NK-92 treated with Interleukin-12 subunit alpha and Interleukin-12 subunit beta, amount 100 ng/mL, for 24 hours (cell line): ENCODE measurements at regions not wholly inside any gene's neighbourhood (a gene's known extent, or its start where the extent isn't known, plus 50 kb on each side); places are given as distances from the start of the nearest gene placed in this dataset.

Experiments
- DNase-seq: peaks from one replicate; lab custom pipeline; 2025; lab: John Stamatoyannopoulos, UW

- no peak for DNase-seq
These were observed 206.8 kb upstream of the SP4 start for GRCh38 chr7:21221130-21221529.

- no peak for DNase-seq
These were observed 189.3 kb upstream of the SP4 start for GRCh38 chr7:21238400-21239116.

GRCh38 chr7:21243265-21243664 is 184.6 kb upstream of the SP4 start:
- DNase-seq: no peak

- no peak for DNase-seq
These were observed 176.6 kb upstream of the SP4 start for GRCh38 chr7:21251151-21251800.

- DNase-seq: peak; percentile 3
These were observed 173.9 kb upstream of the SP4 start for GRCh38 chr7:21253740-21254687.

- DNase-seq: no peak
These were observed 171.5 kb upstream of the SP4 start for GRCh38 chr7:21256310-21256877.

GRCh38 chr7:21260939-21261338 is 166.9 kb upstream of the SP4 start:
- no peak for DNase-seq

- peak; percentile 18 for DNase-seq
These were observed 166.0 kb upstream of the SP4 start for GRCh38 chr7:21261627-21262594.

GRCh38 chr7:21269021-21269420 is 158.9 kb upstream of the SP4 start:
- DNase-seq: no peak

- no peak for DNase-seq
These were observed 151.3 kb upstream of the SP4 start for GRCh38 chr7:21276471-21277035.

- no peak for DNase-seq
These were observed 148.9 kb upstream of the SP4 start for GRCh38 chr7:21278944-21279343.

- no peak for DNase-seq
These were observed 146.7 kb upstream of the SP4 start for GRCh38 chr7:21281193-21281592.

GRCh38 chr7:21293771-21294170 is 134.1 kb upstream of the SP4 start:
- no peak for DNase-seq

GRCh38 chr7:21299766-21300165 is 128.1 kb upstream of the SP4 start:
- no peak for DNase-seq

- DNase-seq: no peak
These were observed 127.2 kb upstream of the SP4 start for GRCh38 chr7:21300692-21301091.

- DNase-seq: no peak
These were observed 123.0 kb upstream of the SP4 start for GRCh38 chr7:21304808-21305375.

- DNase-seq: no peak
These were observed 122.2 kb upstream of the SP4 start for GRCh38 chr7:21305455-21306235.

GRCh38 chr7:21314954-21315353 is 112.9 kb upstream of the SP4 start:
- DNase-seq: no peak
